Pons (tissue), 1 donor: ENCODE measurements at regions not wholly inside any gene's neighbourhood (a gene's known extent, or its start where the extent isn't known, plus 50 kb on each side); places are given as distances from the start of the nearest gene placed in this dataset.

Experiments
- DNase-seq: peaks from one replicate; pipeline ENCODE4 v3.0.0-alpha.2; 2016; ENCODE audit warnings: low spot score

DNA sequence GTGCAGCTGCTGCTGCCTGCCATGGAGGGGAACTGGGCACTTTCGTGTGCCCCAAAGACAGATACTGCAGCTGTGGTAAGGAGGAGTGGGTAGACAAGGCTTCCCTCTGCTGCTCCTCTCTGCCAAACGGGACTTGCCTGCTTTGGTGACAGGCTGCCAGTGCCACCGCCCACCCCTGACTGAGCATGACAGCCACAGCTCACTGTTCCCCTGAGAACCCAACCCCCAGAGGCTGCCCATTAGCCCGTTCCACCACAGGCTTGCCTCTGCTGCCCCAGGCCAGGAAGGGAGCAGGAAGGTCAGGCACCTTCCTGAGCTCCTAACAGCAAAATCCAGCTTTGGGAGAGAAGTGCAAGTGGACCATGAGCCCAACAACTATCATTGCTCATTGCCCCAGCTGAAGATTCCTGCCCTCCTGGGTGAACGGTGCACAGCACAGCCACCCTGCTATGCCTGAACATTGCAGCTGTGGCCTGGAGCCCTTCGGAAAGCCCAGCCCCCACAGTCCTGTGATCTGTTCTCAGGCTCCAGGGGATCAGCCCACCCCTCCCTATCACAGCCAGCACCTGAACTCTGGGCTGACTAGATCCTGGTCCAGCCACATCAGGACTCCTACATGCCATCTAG, 58.7 kb upstream of the ANTXRL start:
- DNase-seq: no peak

GRCh38 chr10:46228563-46229071, 58.2 kb upstream of the ANTXRL start:
- DNase-seq: peak; percentile 70

- DNase-seq: peak; percentile 2
These were observed 57.6 kb upstream of the ANTXRL start for GRCh38 chr10:46229144-46229563.

DNA sequence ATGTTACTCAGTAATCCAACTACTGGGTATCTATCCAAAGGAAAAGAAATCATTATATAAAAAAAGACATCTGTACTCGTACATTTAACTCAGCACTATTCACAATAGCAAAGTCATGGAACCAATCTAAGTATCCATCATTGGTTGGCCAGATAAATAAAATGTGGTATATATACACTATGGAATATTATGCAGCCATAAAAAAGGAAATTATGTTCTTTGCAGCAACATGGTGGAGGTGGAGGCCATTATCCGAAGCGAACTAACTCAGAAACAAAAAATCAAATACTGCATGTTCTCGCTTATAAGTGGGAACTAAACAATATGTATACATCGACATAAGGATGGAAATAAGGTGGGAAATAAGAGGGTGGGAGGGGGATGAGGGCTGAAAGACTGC, 56.2 kb upstream of the ANTXRL start:
- DNase-seq: no peak

DNA sequence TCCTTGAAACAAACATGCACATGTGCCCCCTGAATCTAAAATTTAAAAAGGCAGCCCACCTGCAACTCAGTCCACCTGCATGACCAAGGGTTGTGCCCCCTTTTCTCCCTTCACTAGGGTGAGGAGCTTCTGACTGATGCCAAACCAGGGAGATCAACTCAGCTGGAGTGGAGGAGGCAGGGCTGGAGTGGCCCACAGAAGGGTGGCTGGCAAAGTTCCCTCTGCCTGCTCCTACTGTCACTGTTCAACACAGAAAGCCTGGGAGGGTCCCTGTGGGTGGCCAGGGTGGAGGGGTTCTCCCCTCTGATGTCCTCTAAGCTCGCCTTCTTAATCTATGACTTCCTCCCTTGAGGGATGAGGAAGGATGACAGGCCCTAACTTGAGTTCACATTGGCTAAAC, 55.7 kb upstream of the ANTXRL start:
- no peak for DNase-seq

GRCh38 chr10:46232084-46232483, 54.7 kb upstream of the ANTXRL start:
- DNase-seq: no peak

DNA sequence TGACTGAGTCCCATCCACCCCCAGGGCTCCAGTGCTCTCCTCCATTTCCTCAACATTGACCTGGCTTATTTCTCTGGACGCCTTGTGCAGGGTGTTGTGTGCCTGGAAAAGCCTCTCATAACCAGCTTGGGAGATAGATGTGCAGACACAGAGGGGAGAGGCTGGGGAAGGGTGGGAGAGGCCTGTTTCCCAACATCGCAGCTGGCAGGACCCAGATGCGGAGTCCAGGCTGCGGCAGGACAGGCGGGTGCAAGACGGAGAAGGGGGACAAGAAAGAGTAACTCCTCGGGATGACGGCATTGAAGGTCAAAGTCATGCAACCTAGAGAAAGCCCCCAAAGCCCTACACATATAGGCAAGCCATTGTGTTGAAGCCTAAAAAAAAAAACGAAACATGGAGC, 54.1 kb upstream of the ANTXRL start:
- DNase-seq: no peak

GRCh38 chr10:46233181-46233580, 53.6 kb upstream of the ANTXRL start:
- DNase-seq: no peak

- DNase-seq: no peak
These were observed 52.8 kb upstream of the ANTXRL start for GRCh38 chr10:46234026-46234425.

DNA sequence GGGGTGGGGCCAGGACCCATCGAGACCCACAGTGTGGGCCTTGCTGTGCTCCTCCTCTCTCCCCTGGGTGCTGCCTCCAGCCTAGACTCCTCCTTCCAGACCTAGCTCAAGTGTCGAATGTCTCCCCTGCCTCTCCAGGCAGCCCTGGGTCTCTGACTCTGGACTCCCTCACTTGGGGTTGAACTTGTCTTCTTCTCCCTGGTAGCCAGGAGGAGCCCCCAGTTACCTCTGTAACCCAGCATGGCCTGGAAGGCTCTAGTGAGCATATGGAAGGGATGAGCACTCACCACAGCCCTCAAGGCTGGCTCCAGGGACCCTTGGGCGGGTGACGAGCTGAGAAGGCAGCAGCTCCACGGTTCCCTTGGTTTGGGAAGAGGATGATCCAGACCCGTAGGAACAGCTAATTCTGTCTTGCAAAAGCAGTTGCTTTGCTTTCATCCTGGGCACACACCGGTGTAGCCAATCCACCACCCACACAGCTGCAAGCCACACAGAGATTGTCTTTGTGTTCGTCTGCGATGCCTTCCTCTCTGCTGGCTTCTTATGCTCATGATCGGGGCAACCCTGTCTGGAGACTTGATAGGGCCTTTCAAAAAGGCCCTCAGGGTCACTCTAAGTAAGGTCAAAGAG, 52.3 kb upstream of the ANTXRL start:
- DNase-seq: peak; percentile 12

DNA sequence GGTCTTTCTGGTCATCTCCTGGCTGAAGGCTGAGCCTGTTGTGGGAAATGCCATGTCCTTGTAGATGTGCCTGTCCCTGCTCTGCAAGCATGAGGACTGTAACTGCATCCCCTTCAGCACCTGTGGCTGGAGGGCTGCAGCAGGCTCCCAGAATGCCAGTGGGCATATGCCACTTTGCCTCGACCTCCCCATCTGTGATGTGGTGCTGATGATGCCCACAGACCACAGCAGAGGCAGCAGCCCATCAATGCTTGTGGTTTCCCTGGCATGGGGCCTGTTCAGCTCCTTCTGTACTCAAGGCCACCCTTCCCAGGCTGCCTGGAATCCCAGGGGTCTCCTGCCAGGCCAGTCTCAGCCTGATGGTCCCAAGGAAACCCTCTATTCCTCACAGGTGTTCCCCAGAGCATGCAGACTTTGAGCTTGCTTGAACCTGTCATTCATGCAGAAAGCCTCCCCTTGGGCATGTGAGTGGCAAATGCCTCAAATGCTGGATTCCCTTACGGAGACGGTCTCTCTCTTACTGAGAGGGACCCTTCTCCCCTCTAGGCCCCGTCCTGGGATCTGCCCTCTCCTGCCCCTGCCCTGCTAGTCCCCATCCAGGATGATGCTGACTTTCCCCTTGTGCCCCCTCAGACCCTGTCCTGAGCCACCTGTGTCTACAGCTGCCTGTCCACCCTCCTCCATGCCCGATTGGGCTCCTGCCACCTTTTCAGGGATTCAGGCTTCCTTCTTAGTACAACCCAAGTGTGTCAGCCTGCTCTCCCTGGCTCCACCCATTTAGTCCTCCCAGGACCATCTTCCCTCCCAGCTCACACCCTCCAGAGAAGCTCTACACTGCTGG, 50.9 kb upstream of the ANTXRL start:
- no peak for DNase-seq

- DNase-seq: no peak
These were observed 50.3 kb upstream of the ANTXRL start for GRCh38 chr10:46236546-46236887.

DNA sequence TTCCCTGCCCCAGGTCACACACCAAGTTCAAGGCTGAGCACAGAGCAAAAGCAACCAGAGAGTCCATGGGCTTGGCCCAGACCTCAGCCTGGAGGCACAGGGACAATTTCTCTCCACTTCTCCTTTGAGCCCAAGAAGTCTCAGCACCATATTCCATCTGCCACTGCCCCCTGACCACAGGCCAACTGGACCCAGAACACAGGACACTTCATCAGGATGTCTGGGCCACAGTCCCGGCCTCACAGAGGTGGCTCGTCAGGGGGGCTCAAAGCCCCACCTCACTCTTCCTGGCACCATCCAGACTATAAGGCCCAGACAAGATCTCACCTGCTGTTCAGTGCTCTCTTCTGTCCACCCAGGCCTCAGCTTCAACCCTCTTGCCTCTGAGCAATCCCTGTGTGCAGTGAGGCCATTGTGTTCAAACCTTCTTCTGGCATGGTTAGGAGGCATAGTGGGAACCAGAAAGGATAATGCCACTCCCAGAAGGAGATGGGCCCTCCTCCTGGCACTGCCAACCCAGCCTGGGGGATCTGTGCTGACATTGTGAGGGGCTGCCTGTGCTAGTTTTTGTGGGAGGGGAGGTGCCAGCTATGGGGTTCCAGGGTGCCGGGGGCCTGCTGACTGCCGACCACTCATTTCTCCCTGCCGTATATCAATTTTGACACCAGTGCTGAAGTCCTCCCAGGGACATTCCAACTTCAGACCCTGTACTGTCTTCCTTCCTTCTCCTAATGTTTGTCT, 49.7 kb upstream of the ANTXRL start:
- DNase-seq: no peak
